ENCODE measurements at regions not wholly inside any gene's neighbourhood (a gene's known extent, or its start where the extent isn't known, plus 50 kb on each side); places are given as distances from the start of the nearest gene placed in this dataset.

GRCh38 chr20:39676857-39677391, 714.8 kb downstream of the DHX35 start:
- no peak overlapping the region for H3K27ac ChIP-seq (replicated peaks)
- H3K4me3 ChIP-seq (replicated peaks; ENCODE audit: insufficient read depth, low read length), result no peak overlapping the region
- DNase-seq (ENCODE audit: low read depth in 1 of 2, low spot score in 1 of 2), result no peak
- no peaks in the 10 kb centered on the region for H3K27me3 ChIP-seq (ENCODE audit: insufficient read depth, poor library complexity, severe bottlenecking)
- TF ChIP-seq, protein P1, sequence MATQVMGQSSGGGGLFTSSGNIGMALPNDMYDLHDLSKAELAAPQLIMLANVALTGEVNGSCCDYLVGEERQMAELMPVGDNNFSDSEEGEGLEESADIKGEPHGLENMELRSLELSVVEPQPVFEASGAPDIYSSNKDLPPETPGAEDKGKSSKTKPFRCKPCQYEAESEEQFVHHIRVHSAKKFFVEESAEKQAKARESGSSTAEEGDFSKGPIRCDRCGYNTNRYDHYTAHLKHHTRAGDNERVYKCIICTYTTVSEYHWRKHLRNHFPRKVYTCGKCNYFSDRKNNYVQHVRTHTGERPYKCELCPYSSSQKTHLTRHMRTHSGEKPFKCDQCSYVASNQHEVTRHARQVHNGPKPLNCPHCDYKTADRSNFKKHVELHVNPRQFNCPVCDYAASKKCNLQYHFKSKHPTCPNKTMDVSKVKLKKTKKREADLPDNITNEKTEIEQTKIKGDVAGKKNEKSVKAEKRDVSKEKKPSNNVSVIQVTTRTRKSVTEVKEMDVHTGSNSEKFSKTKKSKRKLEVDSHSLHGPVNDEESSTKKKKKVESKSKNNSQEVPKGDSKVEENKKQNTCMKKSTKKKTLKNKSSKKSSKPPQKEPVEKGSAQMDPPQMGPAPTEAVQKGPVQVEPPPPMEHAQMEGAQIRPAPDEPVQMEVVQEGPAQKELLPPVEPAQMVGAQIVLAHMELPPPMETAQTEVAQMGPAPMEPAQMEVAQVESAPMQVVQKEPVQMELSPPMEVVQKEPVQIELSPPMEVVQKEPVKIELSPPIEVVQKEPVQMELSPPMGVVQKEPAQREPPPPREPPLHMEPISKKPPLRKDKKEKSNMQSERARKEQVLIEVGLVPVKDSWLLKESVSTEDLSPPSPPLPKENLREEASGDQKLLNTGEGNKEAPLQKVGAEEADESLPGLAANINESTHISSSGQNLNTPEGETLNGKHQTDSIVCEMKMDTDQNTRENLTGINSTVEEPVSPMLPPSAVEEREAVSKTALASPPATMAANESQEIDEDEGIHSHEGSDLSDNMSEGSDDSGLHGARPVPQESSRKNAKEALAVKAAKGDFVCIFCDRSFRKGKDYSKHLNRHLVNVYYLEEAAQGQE (IDR thresholded peaks at IDR 0.05; ENCODE audit: insufficient replicate concordance, low read depth), result no peak

DNA sequence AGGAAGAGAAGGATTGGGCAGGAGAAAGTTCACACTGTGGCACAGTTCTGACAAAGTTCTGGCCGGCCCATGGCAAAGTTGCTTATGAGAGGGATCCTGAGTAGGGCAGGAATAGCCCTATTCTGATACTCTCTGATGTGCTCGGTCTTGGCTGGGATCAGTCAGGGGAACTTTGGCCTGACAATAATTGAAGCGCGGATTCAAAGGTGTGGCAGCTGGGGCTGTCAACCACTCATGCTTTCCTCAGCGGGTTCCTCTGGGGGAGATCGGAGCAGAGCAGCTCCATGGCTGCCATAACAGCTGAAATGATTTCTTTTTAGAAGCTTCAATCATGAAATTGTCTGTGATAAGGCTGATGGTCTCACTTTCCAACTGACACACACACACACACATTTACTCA, 714.1 kb downstream of the DHX35 start:
- TF ChIP-seq, protein P1 (IDR thresholded peaks at IDR 0.05; ENCODE audit: insufficient replicate concordance, low read depth), result no peak
- TF ChIP-seq SPI1 (IDR thresholded peaks at IDR 0.05; ENCODE audit: borderline replicate concordance, low read depth) (no peak), POLR2AphosphoS5 (IDR thresholded peaks at IDR 0.05; ENCODE audit: low read depth) (no peak), GABPA (IDR thresholded peaks at IDR 0.05; ENCODE audit: low read depth) (no peak)
- TF ChIP-seq, protein P2, sequence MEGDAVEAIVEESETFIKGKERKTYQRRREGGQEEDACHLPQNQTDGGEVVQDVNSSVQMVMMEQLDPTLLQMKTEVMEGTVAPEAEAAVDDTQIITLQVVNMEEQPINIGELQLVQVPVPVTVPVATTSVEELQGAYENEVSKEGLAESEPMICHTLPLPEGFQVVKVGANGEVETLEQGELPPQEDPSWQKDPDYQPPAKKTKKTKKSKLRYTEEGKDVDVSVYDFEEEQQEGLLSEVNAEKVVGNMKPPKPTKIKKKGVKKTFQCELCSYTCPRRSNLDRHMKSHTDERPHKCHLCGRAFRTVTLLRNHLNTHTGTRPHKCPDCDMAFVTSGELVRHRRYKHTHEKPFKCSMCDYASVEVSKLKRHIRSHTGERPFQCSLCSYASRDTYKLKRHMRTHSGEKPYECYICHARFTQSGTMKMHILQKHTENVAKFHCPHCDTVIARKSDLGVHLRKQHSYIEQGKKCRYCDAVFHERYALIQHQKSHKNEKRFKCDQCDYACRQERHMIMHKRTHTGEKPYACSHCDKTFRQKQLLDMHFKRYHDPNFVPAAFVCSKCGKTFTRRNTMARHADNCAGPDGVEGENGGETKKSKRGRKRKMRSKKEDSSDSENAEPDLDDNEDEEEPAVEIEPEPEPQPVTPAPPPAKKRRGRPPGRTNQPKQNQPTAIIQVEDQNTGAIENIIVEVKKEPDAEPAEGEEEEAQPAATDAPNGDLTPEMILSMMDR (IDR thresholded peaks at IDR 0.05; ENCODE audit: insufficient read depth, low read length), result no peak
- Histone ChIP-seq H3K4me3 (replicated peaks; ENCODE audit: insufficient read depth, low read length) (no peak overlapping the region), H3K27me3 (ENCODE audit: insufficient read depth, poor library complexity, severe bottlenecking) (no peaks in the 10 kb centered on the region), H3K27ac (replicated peaks) (no peak overlapping the region)
- DNase-seq (ENCODE audit: low read depth in 1 of 2, low spot score in 1 of 2), result no peak

DNA sequence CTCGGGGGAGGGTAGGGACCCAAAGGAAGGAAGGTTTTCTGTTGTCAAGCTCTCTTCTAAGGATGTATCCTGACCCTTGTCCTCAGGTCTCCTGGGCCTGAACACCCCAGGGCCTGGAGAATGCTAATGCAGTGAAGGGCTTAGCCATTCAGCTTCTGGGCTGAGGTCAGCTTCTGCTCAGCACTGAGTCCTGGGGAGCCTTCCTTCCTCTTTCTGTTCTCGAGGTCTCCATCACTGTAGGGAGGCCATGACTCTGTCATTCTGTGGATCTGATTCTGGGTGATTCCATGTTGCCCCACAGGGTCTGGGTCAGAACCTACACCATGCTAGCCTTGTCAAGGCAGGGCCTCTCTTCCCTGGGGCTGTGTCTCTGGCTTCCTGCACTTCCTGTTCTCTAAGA, 712.7 kb downstream of the DHX35 start:
- no peak for DNase-seq (ENCODE audit: low read depth in 1 of 2, low spot score in 1 of 2)
- Histone ChIP-seq H3K27ac (replicated peaks) (no peak overlapping the region), H3K4me3 (replicated peaks; ENCODE audit: insufficient read depth, low read length) (no peak overlapping the region), H3K27me3 (ENCODE audit: insufficient read depth, poor library complexity, severe bottlenecking) (no peaks in the 10 kb centered on the region)
- no peak for TF ChIP-seq POLR2AphosphoS5 (IDR thresholded peaks at IDR 0.05; ENCODE audit: low read depth)
- no peak for TF ChIP-seq SPI1 (IDR thresholded peaks at IDR 0.05; ENCODE audit: borderline replicate concordance, low read depth)
- TF ChIP-seq GABPA (IDR thresholded peaks at IDR 0.05; ENCODE audit: low read depth), result no peak
- TF ChIP-seq, protein P1 (IDR thresholded peaks at IDR 0.05; ENCODE audit: insufficient replicate concordance, low read depth), result no peak
- TF ChIP-seq, protein P2 (IDR thresholded peaks at IDR 0.05; ENCODE audit: insufficient read depth, low read length), result no peak
